ACC112 (cell line): ENCODE measurements at regions not wholly inside any gene's neighbourhood (a gene's known extent, or its start where the extent isn't known, plus 50 kb on each side); places are given as distances from the start of the nearest gene placed in this dataset.

Source experiments
- H2AFZ ChIP-seq: fragments of 200-600 bp; sonication (generic); one replicate; pipeline ENCODE4 v1.6.0; 2017; ENCODE audit warnings: antibody characterized with exemption, low read length; ENCODE audit not compliant: unreplicated experiment
- H3K27ac ChIP-seq: fragments of 200-600 bp; sonication (generic); 2 replicates; pipeline ENCODE4 v1.5.1; 2014; ENCODE audit warnings: low read depth, mild to moderate bottlenecking, antibody characterized with exemption, low read length, moderate library complexity
- H3K27me3 ChIP-seq: fragments of 200-600 bp; sonication (generic); 2 replicates; pipeline ENCODE4 v1.6.1; 2014; ENCODE audit warnings: mild to moderate bottlenecking, antibody characterized with exemption, low read length, moderate library complexity, mixed read lengths; ENCODE audit not compliant: insufficient read depth
- H3K36me3 ChIP-seq: fragments of 200-600 bp; sonication (generic); 2 replicates; pipeline ENCODE4 v1.6.1; 2016; ENCODE audit warnings: mild to moderate bottlenecking, antibody characterized with exemption, low read length, moderate library complexity, mixed read lengths; ENCODE audit not compliant: insufficient read depth
- H3K4me1 ChIP-seq: fragments of 200-600 bp; sonication (generic); one replicate; pipeline ENCODE4 v1.6.1; 2016; ENCODE audit warnings: low read length, mixed read lengths; ENCODE audit not compliant: insufficient read depth, unreplicated experiment, control insufficient read depth
- H3K4me3 ChIP-seq: fragments of 200-600 bp; sonication (generic); 2 replicates; pipeline ENCODE4 v1.5.1; 2014; ENCODE audit warnings: mild to moderate bottlenecking, low read depth, low read length
- H3K79me2 ChIP-seq: fragments of 200-600 bp; sonication (generic); one replicate; pipeline ENCODE4 v1.6.0; 2016; ENCODE audit warnings: low read length; ENCODE audit not compliant: control insufficient read depth, unreplicated experiment, insufficient read depth

- H3K27me3 ChIP-seq: no peaks in the 10 kb centered on the region
- H3K36me3 ChIP-seq: no peaks in the 10 kb centered on the region
- no peak overlapping the region for H3K27ac ChIP-seq
- no peak overlapping the region for H2AFZ ChIP-seq
- H3K4me3 ChIP-seq: no peak overlapping the region
- no peaks in the 10 kb centered on the region for H3K79me2 ChIP-seq
- no peaks in the 10 kb centered on the region for H3K4me1 ChIP-seq
These were observed 192.0 kb upstream of the PABPC4L start for GRCh38 chr4:134393592-134393991.

GRCh38 chr4:134390319-134390718, 188.7 kb upstream of the PABPC4L start:
- Histone ChIP-seq H3K36me3 (no peaks in the 10 kb centered on the region), H3K4me3 (no peak overlapping the region), H3K4me1 (no peaks in the 10 kb centered on the region), H3K27ac (no peak overlapping the region), H2AFZ (no peak overlapping the region), H3K79me2 (no peaks in the 10 kb centered on the region), H3K27me3 (no peaks in the 10 kb centered on the region)

- no peak overlapping the region for H2AFZ ChIP-seq
- H3K36me3 ChIP-seq: no peaks in the 10 kb centered on the region
- H3K27ac ChIP-seq: no peak overlapping the region
- no peaks in the 10 kb centered on the region for H3K27me3 ChIP-seq
- H3K79me2 ChIP-seq: no peaks in the 10 kb centered on the region
- H3K4me1 ChIP-seq: no peaks in the 10 kb centered on the region
- no peak overlapping the region for H3K4me3 ChIP-seq
These were observed 186.8 kb upstream of the PABPC4L start for GRCh38 chr4:134388351-134388750.

GRCh38 chr4:134382478-134383227, 181.1 kb upstream of the PABPC4L start:
- H3K4me1 ChIP-seq: no peaks in the 10 kb centered on the region
- H3K27ac ChIP-seq: no peak overlapping the region
- H3K79me2 ChIP-seq: no peaks in the 10 kb centered on the region
- no peaks in the 10 kb centered on the region for H3K36me3 ChIP-seq
- no peaks in the 10 kb centered on the region for H3K27me3 ChIP-seq
- H2AFZ ChIP-seq: no peak overlapping the region
- no peak overlapping the region for H3K4me3 ChIP-seq

- H2AFZ ChIP-seq: no peak overlapping the region
- no peaks in the 10 kb centered on the region for H3K79me2 ChIP-seq
- no peaks in the 10 kb centered on the region for H3K4me1 ChIP-seq
- no peaks in the 10 kb centered on the region for H3K36me3 ChIP-seq
- H3K27me3 ChIP-seq: no peaks in the 10 kb centered on the region
- no peak overlapping the region for H3K4me3 ChIP-seq
- H3K27ac ChIP-seq: no peak overlapping the region
These were observed 174.2 kb upstream of the PABPC4L start for GRCh38 chr4:134375775-134376174.

- H3K79me2 ChIP-seq: no peaks in the 10 kb centered on the region
- H3K36me3 ChIP-seq: no peaks in the 10 kb centered on the region
- no peak overlapping the region for H3K4me3 ChIP-seq
- no peak overlapping the region for H2AFZ ChIP-seq
- H3K27me3 ChIP-seq: no peaks in the 10 kb centered on the region
- H3K27ac ChIP-seq: no peak overlapping the region
- no peaks in the 10 kb centered on the region for H3K4me1 ChIP-seq
These were observed 164.3 kb upstream of the PABPC4L start for GRCh38 chr4:134365852-134366251.

GRCh38 chr4:134364928-134365327, 163.3 kb upstream of the PABPC4L start:
- no peak overlapping the region for H2AFZ ChIP-seq
- no peaks in the 10 kb centered on the region for H3K27me3 ChIP-seq
- H3K36me3 ChIP-seq: no peaks in the 10 kb centered on the region
- no peaks in the 10 kb centered on the region for H3K79me2 ChIP-seq
- H3K4me1 ChIP-seq: no peaks in the 10 kb centered on the region
- H3K4me3 ChIP-seq: no peak overlapping the region
- no peak overlapping the region for H3K27ac ChIP-seq

- Histone ChIP-seq H3K4me1 (no peaks in the 10 kb centered on the region), H3K36me3 (no peaks in the 10 kb centered on the region), H3K27me3 (no peaks in the 10 kb centered on the region), H3K4me3 (no peak overlapping the region), H3K27ac (no peak overlapping the region), H3K79me2 (no peaks in the 10 kb centered on the region), H2AFZ (no peak overlapping the region)
These were observed 143.7 kb upstream of the PABPC4L start for GRCh38 chr4:134345244-134345643.

GRCh38 chr4:134343656-134344055, 142.1 kb upstream of the PABPC4L start:
- H3K27me3 ChIP-seq: no peaks in the 10 kb centered on the region
- no peak overlapping the region for H3K4me3 ChIP-seq
- H3K79me2 ChIP-seq: no peaks in the 10 kb centered on the region
- no peaks in the 10 kb centered on the region for H3K4me1 ChIP-seq
- H2AFZ ChIP-seq: no peak overlapping the region
- no peaks in the 10 kb centered on the region for H3K36me3 ChIP-seq
- H3K27ac ChIP-seq: no peak overlapping the region

- no peaks in the 10 kb centered on the region for H3K4me1 ChIP-seq
- H3K27me3 ChIP-seq: no peaks in the 10 kb centered on the region
- no peaks in the 10 kb centered on the region for H3K79me2 ChIP-seq
- H2AFZ ChIP-seq: no peak overlapping the region
- H3K4me3 ChIP-seq: no peak overlapping the region
- H3K27ac ChIP-seq: no peak overlapping the region
- no peaks in the 10 kb centered on the region for H3K36me3 ChIP-seq
These were observed 141.5 kb upstream of the PABPC4L start for GRCh38 chr4:134343081-134343480.

- Histone ChIP-seq H2AFZ (no peak overlapping the region), H3K4me3 (no peak overlapping the region), H3K27me3 (no peaks in the 10 kb centered on the region), H3K79me2 (no peaks in the 10 kb centered on the region), H3K27ac (no peak overlapping the region), H3K36me3 (no peaks in the 10 kb centered on the region), H3K4me1 (no peaks in the 10 kb centered on the region)
These were observed 136.0 kb upstream of the PABPC4L start for GRCh38 chr4:134337574-134337973.
